IMR-90 (cell line): ENCODE measurements at regions not wholly inside any gene's neighbourhood (a gene's known extent, or its start where the extent isn't known, plus 50 kb on each side); places are given as distances from the start of the nearest gene placed in this dataset.

Experiments
- POLR2A ChIP-seq: IDR thresholded peaks from 2 replicates; pipeline ENCODE4 v1.6.1; 2012; ENCODE audit warnings: mild to moderate bottlenecking, low read depth, low read length
- SMC3 ChIP-seq: fragments of 150-350 bp; IDR thresholded peaks from 2 replicates; pipeline ENCODE4 v1.6.1; 2016; ENCODE audit warnings: low read depth, mild to moderate bottlenecking, antibody characterized with exemption, low read length, moderate library complexity
- TF ChIP-seq, protein P1 (sequence below): conservative IDR thresholded peaks from 2 replicates; pipeline ENCODE4 v1.5.1; 2012; ENCODE audit warnings: mild to moderate bottlenecking, low read depth, low read length, improper control_type of control experiment

DNA sequence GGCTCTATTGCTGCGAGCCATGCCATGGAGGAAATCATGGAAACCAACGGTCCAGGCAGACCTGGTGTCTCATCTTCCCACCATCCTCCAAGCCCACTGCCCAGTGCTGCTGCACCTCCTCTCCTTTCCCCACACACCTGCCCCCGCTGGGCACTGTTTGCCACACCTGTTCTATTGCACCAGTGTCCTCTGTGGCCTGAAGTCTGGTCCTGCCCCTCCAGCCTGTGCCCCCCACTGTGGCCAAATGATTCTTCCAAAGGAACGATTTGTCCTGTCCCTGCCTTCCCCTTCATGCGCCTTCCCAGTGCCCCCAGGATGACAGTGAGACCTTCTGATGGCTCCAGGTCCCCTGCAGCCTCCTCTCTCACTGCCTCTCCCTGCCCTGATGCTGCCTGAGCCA is 101.9 kb upstream of the TWIST2 start:
- TF ChIP-seq, protein P1, sequence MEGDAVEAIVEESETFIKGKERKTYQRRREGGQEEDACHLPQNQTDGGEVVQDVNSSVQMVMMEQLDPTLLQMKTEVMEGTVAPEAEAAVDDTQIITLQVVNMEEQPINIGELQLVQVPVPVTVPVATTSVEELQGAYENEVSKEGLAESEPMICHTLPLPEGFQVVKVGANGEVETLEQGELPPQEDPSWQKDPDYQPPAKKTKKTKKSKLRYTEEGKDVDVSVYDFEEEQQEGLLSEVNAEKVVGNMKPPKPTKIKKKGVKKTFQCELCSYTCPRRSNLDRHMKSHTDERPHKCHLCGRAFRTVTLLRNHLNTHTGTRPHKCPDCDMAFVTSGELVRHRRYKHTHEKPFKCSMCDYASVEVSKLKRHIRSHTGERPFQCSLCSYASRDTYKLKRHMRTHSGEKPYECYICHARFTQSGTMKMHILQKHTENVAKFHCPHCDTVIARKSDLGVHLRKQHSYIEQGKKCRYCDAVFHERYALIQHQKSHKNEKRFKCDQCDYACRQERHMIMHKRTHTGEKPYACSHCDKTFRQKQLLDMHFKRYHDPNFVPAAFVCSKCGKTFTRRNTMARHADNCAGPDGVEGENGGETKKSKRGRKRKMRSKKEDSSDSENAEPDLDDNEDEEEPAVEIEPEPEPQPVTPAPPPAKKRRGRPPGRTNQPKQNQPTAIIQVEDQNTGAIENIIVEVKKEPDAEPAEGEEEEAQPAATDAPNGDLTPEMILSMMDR, result no peak
- TF ChIP-seq POLR2A (no peak), SMC3 (no peak)
